ENCODE measurements at regions not wholly inside any gene's neighbourhood (a gene's known extent, or its start where the extent isn't known, plus 50 kb on each side); places are given as distances from the start of the nearest gene placed in this dataset.
"Not testable (repeated sequence)": the region's sequence is repeated elsewhere in the genome, so short reads cannot be mapped to it uniquely, and the experiment has no call there.

DNA sequence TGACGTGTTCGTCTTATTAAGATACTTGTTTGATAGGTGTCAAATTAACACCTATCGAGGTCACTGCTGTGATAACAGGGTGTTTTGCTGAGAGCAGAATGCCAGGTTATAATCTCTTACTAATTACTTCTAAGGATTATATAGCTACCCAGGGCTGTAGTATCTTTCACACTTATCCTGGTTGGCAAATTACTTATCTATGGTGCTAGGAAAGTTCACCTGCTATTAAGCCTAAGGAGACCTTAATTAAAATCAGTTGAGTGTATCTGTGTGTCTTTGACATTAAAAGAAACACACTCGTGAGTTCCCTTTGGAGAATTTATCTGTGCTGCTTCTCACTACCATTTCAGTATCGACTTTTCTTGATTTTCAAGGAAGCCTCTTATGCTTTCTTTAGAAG, 301.6 kb upstream of the SLC16A7 start:
- DNase-seq (ENCODE audit: low spot score): no peak
- intact Hi-C loops (cut with DNase I): no loop called here

DNA sequence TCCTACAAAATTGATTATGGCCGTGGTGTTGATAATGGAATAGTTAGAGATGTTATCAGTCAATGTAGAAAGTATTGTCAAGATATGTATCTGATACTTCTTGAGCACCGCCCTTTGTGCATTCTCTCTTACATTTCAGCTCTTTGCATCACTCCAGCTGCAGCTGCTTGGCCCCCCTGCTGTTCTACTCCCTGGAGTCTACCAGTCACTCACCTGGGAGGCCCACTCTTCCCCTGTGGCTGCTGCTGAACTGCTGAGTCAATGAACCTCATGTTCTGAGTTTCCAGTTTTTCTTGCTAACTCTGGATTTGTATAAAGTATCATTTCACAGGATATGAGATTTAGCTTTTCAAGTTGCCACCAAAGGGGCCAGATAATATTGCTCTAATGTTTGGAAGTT, 312.8 kb upstream of the SLC16A7 start:
- intact Hi-C loops (cut with DNase I): no loop called here
- no peak for DNase-seq (ENCODE audit: low spot score)

DNA sequence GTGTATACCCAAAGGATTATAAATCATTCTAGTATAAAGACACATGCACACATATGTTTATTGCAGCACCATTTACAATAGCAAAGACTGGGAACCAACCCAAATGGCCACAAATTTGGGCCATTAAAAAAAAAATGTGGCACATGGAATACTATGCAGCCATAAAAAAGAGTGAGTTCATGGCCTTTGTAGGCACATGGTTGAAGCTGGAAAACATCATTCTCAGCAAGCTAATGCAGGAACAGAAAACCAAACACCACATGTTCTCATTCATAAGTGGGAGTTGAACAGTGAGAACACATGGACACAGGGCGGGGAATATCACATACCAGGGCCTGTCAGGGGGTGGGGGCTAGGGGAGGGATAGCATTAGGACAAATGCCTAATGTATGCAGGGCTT, 322.3 kb upstream of the SLC16A7 start:
- intact Hi-C loops (cut with DNase I): not testable (repeated sequence)

DNA sequence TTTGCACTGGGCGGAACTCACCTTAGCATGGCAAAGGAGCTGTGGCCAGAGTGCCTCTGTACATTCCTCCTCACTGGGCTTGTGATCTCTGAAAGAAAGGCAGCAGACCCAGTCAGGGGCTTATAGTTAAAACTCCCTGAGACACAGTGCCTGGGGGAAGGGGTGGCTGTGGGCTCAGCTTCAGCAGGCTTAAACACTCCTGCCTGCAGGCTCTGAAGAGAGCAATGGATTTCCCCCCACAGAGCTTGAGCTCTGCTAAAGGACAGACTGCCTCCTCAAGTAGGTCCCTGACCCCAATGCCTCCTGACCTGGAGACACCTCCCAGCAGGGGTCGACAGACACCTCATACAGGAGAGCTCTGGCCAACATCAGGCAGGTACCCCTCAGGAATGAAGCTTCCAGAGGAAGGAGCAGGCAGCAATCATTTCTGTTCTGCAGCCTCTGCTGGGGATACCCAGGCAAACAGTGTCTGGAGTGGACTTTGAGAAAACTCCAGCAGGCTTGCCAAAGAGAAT, 327.5 kb upstream of the SLC16A7 start:
- intact Hi-C loops (cut with DNase I): no loop called here
- no peak for DNase-seq (ENCODE audit: low spot score)

More for the DNA sequence above, 322.3 kb upstream of the SLC16A7 start:
- not testable (repeated sequence) for DNase-seq (ENCODE audit: low spot score)

DNA sequence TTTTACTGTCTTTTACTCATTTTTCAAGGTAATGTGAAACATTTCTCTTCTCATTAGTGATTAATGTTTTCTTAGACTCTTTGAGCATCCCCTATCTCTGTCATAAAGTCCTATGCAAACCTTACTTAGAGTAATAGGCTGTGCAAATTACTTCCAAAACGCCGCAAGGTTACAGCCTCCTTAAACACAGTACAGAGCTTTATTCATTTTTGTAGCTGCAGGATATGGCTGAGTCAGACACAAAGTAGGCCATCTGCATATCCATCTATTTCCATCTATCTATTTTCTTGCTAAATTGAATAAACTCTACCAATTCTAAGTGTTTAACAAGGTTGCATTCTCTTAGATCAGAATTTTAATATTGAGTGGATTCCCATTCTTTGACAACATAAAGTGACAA, 335.6 kb upstream of the SLC16A7 start:
- intact Hi-C loops (cut with DNase I): no loop called here
- no peak for DNase-seq (ENCODE audit: low spot score)

DNA sequence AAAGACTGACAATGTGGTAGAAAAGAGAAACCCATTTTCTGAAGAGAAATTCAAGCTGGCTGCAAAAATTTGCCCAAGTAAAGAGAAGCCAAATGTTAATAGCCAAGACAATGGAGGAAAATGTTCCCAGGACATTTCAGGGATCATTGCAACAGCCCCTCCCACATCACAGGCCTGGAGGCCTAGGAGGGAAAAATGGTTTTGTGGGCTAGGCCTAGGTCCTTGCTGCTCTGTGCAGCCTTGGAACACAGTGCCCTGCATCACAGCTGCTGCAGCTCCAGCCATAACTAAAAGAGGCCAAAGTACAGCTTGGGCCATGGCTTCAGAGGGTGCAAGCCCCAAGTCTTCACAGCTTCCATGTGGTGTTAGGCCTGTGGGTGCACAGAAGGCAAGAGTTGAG, 332.4 kb upstream of the LRIG3 start:
- DNase-seq (ENCODE audit: low spot score): no peak
- intact Hi-C loops (cut with DNase I): loop anchor here in 1 of 2 donors (10.0 kb wide), 1 partner anchor 602 kb away; no protein-coding TSS in a partner anchor

DNA sequence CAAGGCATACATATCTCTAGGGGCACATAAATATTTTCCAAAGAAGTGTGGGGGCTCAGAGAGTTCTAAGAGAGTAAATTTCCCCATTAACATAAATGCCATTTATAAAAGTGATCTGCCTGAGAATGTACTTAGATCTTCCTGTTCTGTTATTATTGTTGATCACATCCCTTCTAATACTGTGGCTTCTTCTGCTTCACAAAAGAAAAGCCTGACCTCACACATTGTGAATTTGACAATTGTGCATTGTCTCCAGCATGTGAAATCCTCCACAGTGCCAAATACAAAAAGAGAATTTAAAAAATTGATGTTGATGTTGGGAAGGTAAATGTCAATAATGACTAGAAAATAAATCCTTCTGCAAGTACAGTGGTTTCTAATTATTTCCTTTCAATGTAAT, 330.5 kb upstream of the LRIG3 start:
- no peak for DNase-seq (ENCODE audit: low spot score)
- intact Hi-C loops (cut with DNase I): loop anchor here in 1 of 2 donors (10.0 kb wide), 1 partner anchor 604 kb away; no protein-coding TSS in a partner anchor

DNA sequence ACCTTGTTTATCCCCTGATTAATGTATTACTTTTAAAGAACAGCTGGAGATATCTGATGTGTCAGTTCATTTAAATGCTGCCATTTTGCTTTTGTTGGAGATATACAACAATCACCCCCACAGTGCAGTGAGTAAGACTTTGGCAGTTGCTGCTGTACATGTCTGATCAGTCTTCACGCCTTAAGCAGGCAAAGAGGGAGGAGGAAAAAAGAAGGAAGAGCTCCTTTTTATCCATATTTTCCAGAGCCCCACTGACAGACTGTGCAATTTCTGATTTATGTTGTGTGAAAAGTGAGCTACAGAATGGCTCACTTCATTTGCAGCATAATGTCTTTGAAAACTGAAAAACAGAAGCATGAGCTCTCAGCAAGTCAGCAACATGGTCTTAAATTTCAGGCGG, 319.7 kb upstream of the LRIG3 start:
- no peak for DNase-seq (ENCODE audit: low spot score)
- intact Hi-C loops (cut with DNase I): no loop called here

DNA sequence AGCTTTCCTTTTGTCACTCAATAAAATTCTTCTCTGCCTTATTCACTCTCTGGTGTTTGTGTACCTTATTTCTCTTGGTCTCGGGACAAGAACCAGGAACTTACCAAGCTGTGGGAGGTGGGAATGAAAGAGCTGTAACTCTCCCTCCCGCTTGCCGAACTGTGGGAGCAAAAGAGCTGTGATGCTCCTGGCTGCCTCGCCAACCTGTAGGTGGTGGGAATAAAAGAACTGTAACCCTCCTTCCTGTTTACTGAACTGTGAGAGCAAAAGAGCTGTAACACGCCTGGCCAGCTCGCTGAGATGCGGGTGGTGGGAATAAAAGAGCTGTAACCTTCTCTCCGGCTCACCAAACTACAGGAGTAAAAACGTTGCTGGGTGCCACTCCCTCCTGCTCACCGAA, 314.1 kb upstream of the LRIG3 start:
- intact Hi-C loops (cut with DNase I): no loop called here
- DNase-seq (ENCODE audit: low spot score): no peak

DNA sequence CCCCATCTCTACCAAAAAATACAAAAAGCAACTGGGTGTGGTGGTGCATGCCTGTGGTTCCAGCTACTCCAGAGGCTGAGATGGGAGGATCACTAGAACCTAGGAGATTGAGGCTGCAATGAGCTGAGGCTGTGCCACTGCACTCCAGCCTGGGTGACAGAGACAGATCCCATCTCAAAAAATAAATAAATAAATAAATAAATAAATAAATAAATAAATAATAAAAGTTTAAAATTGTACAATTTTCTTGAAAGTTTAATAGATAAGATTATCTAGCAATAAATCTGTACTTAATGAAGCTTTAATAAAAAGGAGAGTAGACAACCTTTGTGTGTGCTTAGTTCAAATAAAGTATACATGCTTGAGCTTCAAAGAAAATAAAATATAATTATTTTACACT, 310.0 kb upstream of the LRIG3 start:
- no peak for DNase-seq (ENCODE audit: low spot score)
- intact Hi-C loops (cut with DNase I): no loop called here

DNA sequence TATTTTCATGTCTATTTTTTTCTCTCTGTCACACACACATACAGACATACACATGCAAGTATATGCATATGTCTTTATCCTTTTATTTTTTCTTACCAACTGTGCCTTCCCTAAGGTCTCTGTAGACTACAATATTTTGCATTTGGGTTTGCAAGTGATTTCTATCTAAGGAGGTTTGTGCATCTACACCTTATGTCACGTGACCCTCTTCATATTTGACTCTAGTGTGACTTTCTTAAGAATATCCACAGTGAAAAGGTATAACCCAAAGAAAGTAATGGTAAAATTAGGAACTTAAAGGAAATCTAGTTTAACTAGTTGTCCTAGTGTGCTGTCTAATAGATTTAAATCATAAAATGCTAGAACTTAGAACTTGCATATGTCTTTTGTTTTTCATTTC, 298.8 kb upstream of the LRIG3 start:
- no peak for DNase-seq (ENCODE audit: low spot score)
- intact Hi-C loops (cut with DNase I): no loop called here

DNA sequence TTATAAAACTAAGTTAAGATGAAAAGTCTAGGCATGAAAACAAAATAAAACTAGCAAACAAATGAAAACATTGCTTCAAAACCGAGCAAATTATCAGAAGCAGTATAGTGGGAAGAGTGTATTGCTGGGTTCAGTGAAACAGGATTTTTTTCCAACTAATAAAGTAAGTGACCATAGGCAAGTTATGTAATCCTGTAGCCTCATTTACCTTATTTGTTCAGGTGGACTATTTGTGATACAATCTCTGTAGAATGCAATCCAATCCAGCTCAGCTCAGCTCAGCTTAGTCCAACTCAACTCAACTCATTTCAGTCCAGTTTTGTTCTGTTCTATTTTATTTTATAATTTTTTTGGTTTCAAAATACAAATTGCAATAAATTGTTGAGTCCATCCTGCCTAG, 276.7 kb upstream of the LRIG3 start:
- no peak for DNase-seq (ENCODE audit: low spot score)
- intact Hi-C loops (cut with DNase I): no loop called here

DNA sequence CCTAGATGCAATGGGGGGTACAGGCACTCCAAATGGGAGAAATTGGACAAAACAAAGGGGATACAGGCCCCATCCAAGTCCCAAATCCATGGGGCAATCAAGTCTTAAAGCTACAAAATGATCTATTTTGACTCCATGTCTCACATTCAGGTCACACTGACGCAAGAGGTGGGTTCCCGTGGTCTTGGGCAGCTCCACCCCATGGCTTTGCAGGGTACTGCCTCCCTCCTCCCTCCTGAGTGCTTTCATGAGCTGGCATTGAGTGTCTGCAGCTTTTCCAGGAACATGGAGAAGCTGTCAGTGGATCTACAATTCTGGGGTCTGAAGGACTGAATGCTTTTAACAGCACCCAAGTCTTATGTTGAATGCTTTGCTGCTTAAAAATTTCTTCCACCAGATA, 274.5 kb upstream of the LRIG3 start:
- no peak for DNase-seq (ENCODE audit: low spot score)
- intact Hi-C loops (cut with DNase I): no loop called here

DNA sequence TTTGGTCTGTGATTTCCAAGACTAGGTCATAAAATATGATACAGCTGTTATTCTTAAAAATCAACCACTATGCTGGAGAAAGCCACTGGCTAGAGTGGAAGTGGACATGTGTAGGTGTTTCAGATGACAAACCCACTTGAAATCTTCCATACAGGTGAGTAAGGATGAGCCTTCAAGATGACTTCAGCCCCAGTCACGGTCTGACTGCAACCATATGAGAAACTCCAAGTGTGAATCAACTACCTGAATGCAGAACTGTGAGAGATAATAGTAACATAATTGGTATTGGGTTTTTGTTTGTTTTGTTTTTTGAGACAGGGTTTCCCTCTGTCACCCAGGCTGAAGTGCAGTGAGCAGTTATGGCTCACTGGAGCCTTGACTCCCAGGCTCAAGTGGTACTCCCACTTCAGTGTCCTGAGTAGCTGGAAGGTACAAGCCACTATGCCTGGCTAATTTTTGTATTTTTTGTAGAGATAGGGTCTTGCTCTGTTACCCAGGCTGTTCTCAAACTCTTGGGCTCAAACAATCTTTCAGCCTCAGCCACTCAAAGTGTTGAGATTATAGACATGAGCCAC, 273.3 kb upstream of the LRIG3 start:
- no peak for DNase-seq (ENCODE audit: low spot score)
- intact Hi-C loops (cut with DNase I): no loop called here

DNA sequence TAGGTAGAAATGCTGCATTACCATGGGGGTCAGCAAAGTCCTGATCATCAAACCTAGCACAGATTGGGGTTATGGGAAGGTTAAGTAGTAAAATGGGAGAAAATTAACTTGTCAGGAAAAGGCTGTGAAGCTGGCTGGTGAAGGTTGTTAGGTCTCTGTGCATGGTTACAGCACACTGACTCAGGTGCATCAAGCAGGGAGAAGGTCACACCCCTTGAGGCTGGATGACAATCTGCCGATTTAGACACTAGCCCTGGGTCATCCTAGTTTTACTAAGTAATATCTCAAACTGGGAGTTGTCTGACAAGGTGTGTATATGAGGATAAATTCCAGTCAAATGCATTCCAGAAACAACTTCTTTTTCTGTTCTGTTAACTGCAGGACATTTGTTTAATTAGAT, 271.1 kb upstream of the LRIG3 start:
- intact Hi-C loops (cut with DNase I): no loop called here
- DNase-seq (ENCODE audit: low spot score): no peak

DNA sequence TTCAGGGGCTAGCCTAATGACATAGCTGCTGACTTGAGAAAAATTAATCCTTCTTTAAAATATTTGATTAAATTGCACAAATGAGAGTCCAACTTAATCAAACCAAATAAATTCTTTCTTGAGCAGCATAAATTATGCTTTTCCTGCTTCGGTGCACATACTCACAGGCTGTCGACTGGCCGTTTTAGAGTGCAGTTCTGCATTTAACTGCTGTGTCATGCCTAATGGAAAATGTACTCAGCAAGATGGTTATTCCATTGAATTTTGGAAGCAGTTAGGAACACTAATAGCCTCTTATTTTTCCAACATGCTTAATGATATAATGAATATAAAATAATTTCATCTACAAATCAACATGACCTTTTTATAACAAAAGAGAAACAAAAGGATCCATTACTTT, 266.1 kb upstream of the LRIG3 start:
- intact Hi-C loops (cut with DNase I): no loop called here

DNA sequence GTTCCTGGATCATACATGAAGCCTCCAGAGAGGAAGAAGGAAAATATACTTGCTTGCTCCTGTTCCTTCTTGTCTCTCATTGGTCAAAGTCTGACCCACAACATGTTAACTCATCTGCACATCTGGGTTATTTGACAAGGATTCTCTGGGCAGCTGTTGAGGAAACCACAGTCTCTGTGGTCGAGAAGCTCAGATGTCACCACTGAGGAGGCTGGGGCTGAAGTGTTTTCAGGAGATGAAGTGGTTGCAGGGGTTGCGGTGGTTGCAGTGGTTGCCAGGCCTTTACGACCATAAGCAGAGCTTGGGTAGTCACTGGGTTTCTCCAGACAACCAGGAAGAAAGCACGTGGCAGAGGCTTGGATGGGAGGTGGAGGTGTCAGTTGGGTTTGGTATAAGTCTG, 265.0 kb upstream of the LRIG3 start:
- intact Hi-C loops (cut with DNase I): no loop called here

More for the DNA sequence above, 266.1 kb upstream of the LRIG3 start:
- no peak for DNase-seq (ENCODE audit: low spot score)

DNA sequence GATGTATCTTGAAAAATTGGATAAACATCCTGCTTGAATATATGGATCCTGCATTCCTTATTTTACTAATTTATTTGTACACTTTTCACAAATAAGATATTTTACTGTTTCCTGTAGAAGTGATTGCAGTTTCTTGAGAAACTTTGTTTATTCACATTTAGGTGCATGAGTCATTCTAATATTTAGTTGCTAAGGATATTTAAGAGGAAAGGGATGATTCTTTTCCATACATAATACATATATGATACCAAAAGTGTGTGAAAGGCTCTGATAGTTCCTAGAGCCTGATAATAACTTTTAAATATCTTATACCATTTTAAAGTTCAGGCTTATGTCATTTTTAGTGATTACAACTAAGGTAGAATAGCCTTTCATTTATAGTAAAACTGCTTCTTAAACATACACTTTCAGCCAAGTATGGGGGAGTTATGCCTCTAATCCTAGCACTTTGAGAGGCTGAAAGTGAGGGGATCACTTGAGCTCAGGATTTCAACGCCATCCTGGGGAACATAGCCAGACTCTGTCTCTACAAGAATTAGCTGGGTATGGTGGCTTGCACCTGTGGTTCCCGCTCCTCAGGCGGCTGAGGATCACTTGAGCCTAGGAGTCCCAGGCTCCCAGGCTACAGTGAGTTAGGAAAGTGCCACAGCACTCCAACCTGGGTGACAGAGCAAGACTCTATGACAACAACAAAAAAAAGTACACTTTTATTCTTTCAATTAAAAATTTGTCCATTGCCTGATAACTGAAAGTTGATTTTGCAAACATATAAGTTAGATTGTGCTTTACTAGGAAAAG, 262.6 kb upstream of the LRIG3 start:
- no peak for DNase-seq (ENCODE audit: low spot score)
- intact Hi-C loops (cut with DNase I): no loop called here

More for the DNA sequence above, 265.0 kb upstream of the LRIG3 start:
- no peak for DNase-seq (ENCODE audit: low spot score)

DNA sequence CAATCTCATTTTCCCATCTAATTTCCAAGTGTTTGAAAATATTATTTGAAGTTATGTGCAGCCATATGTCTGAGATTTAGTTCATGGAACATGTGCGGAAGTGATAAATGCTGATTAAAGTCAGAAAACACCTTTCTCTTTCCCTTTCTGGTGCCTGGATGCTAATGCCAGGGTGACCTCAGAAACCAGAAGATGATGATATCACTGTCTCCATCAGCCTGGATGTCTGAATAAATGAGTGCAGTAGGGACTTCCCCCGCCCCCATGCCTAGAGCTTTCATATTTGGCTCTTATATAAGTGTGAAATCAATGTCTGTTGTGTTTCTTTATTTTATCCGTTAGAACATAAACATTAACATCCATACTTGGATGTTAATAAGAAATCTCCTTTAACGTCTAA, 261.9 kb upstream of the LRIG3 start:
- DNase-seq (ENCODE audit: low spot score): no peak
- intact Hi-C loops (cut with DNase I): no loop called here

DNA sequence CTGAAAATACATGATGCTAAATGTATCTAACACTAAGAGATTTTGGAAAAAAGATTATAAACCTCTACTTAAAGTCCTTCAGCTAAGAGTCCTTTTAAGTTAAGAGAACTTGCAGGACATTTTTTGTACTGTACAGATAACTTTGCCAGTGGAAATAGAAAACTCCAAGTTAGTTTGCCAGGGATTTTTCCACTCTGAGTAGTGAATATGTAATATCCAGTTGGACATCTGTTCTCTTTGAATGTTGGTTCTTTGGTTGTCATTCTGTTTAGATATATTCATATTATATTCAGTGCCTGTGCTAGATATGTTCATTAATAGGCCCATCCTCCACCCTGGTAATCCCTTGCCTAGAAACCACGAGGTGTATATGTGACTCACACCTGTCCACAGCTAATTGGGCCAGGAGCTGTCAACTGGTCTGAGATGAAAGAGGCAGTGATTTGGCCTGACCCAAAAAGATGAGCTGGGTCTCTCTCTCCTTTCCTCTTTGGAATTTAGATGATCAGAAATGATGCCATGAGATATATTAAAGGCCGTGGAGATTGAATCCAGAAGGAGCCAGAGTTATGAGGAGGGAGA, 261.0 kb upstream of the LRIG3 start:
- DNase-seq (ENCODE audit: low spot score): no peak
- intact Hi-C loops (cut with DNase I): no loop called here

DNA sequence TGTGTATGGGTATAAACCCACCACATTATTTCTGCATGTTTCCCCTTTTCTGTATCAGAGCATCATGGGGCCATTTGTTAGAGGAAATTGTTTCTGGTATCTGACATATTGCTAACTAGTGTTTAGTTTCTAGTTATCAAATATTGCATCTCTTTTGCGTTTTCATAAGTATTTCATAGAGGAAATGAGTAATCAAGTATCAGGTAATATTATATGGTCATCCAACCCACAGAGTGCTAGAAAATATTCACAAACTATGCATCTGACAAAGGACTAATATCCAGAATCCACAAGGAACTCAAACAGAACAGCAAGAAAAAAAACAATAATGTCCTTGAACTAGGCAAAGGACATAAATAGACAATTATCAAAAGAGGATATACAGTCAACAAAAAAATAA, 258.9 kb upstream of the LRIG3 start:
- DNase-seq (ENCODE audit: low spot score): no peak
- intact Hi-C loops (cut with DNase I): no loop called here
